ENCODE measurements at regions not wholly inside any gene's neighbourhood (a gene's known extent, or its start where the extent isn't known, plus 50 kb on each side); places are given as distances from the start of the nearest gene placed in this dataset.

- TF ChIP-seq, protein P1, sequence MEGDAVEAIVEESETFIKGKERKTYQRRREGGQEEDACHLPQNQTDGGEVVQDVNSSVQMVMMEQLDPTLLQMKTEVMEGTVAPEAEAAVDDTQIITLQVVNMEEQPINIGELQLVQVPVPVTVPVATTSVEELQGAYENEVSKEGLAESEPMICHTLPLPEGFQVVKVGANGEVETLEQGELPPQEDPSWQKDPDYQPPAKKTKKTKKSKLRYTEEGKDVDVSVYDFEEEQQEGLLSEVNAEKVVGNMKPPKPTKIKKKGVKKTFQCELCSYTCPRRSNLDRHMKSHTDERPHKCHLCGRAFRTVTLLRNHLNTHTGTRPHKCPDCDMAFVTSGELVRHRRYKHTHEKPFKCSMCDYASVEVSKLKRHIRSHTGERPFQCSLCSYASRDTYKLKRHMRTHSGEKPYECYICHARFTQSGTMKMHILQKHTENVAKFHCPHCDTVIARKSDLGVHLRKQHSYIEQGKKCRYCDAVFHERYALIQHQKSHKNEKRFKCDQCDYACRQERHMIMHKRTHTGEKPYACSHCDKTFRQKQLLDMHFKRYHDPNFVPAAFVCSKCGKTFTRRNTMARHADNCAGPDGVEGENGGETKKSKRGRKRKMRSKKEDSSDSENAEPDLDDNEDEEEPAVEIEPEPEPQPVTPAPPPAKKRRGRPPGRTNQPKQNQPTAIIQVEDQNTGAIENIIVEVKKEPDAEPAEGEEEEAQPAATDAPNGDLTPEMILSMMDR (IDR thresholded peaks at IDR 0.05; ENCODE audit: insufficient read depth, low read length, poor library complexity, severe bottlenecking): no peak
- TF ChIP-seq EZH2phosphoT487 (conservative IDR thresholded peaks at IDR 0.05; ENCODE audit: low read length): no peak
These were observed 142.9 kb downstream of the OLFM1 start for GRCh38 chr9:135230386-135230765.
